ENCODE measurements at regions not wholly inside any gene's neighbourhood (a gene's known extent, or its start where the extent isn't known, plus 50 kb on each side); places are given as distances from the start of the nearest gene placed in this dataset.

- H3K27me3 ChIP-seq (ENCODE audit: insufficient read depth, low read length, poor library complexity), result no peaks in the 10 kb centered on the region
- H3K27ac ChIP-seq (ENCODE audit: low read length), result no peak overlapping the region
- no peaks in the 10 kb centered on the region for H3K9me3 ChIP-seq (ENCODE audit: insufficient read depth, low read length, severe bottlenecking)
These were observed 937.4 kb upstream of the TMPRSS15 start for GRCh38 chr21:19340954-19341353.

GRCh38 chr21:19343711-19344110, 940.1 kb upstream of the TMPRSS15 start:
- H3K9ac ChIP-seq (ENCODE audit: low read depth, low read length), result no peak overlapping the region
- no peak overlapping the region for H3K27ac ChIP-seq (ENCODE audit: low read length)
- no peaks in the 10 kb centered on the region for H3K9me3 ChIP-seq (ENCODE audit: insufficient read depth, low read length, severe bottlenecking)
- no peak overlapping the region for H3K4me3 ChIP-seq (ENCODE audit: low read depth in 1 of 2, low read length in 2 of 2)
- no peaks in the 10 kb centered on the region for H3K79me2 ChIP-seq (ENCODE audit: insufficient read depth, low read length)
- no peak overlapping the region for H3K4me2 ChIP-seq (ENCODE audit: insufficient read depth, low read length)
- no peaks in the 10 kb centered on the region for H3K4me1 ChIP-seq (ENCODE audit: insufficient read depth, low read length)
- ATAC-seq (ENCODE audit: insufficient read depth, low read depth) (no peak), DNase-seq (no peak)
- H3K36me3 ChIP-seq (ENCODE audit: insufficient read depth, low read length), result no peaks in the 10 kb centered on the region
- no peaks in the 10 kb centered on the region for H4K20me1 ChIP-seq (ENCODE audit: insufficient read depth, low read length)
- no peak overlapping the region for H2AFZ ChIP-seq (ENCODE audit: low read depth, low read length)
- H3K27me3 ChIP-seq (ENCODE audit: insufficient read depth, low read length, poor library complexity), result no peaks in the 10 kb centered on the region
- no peak for TF ChIP-seq EZH2 (IDR thresholded peaks at IDR 0.05; ENCODE audit: borderline replicate concordance, low read depth, low read length, severe bottlenecking)
- no peak for TF ChIP-seq CTCF (IDR thresholded peaks at IDR 0.05; ENCODE audit: borderline replicate concordance, extremely low read depth, low read length, poor library complexity, severe bottlenecking)

More at GRCh38 chr21:19340954-19341353, 937.4 kb upstream of the TMPRSS15 start:
- Histone ChIP-seq H3K36me3 (ENCODE audit: insufficient read depth, low read length) (no peaks in the 10 kb centered on the region), H3K4me1 (ENCODE audit: insufficient read depth, low read length) (no peaks in the 10 kb centered on the region), H3K4me2 (ENCODE audit: insufficient read depth, low read length) (no peak overlapping the region), H3K9ac (ENCODE audit: low read depth, low read length) (no peak overlapping the region), H3K4me3 (ENCODE audit: low read depth in 1 of 2, low read length in 2 of 2) (no peak overlapping the region), H2AFZ (ENCODE audit: low read depth, low read length) (no peak overlapping the region), H3K79me2 (ENCODE audit: insufficient read depth, low read length) (no peaks in the 10 kb centered on the region), H4K20me1 (ENCODE audit: insufficient read depth, low read length) (no peaks in the 10 kb centered on the region)
- DNase-seq (no peak), ATAC-seq (ENCODE audit: insufficient read depth, low read depth) (no peak)
- TF ChIP-seq EZH2 (IDR thresholded peaks at IDR 0.05; ENCODE audit: borderline replicate concordance, low read depth, low read length, severe bottlenecking), result no peak
- TF ChIP-seq CTCF (IDR thresholded peaks at IDR 0.05; ENCODE audit: borderline replicate concordance, extremely low read depth, low read length, poor library complexity, severe bottlenecking), result no peak

- Histone ChIP-seq H3K9ac (ENCODE audit: low read depth, low read length) (no peak overlapping the region), H3K79me2 (ENCODE audit: insufficient read depth, low read length) (no peaks in the 10 kb centered on the region), H3K9me3 (ENCODE audit: insufficient read depth, low read length, severe bottlenecking) (no peaks in the 10 kb centered on the region), H4K20me1 (ENCODE audit: insufficient read depth, low read length) (no peaks in the 10 kb centered on the region), H2AFZ (ENCODE audit: low read depth, low read length) (no peak overlapping the region), H3K27ac (ENCODE audit: low read length) (no peak overlapping the region), H3K4me2 (ENCODE audit: insufficient read depth, low read length) (no peak overlapping the region), H3K4me3 (ENCODE audit: low read depth in 1 of 2, low read length in 2 of 2) (no peak overlapping the region), H3K4me1 (ENCODE audit: insufficient read depth, low read length) (no peaks in the 10 kb centered on the region), H3K27me3 (ENCODE audit: insufficient read depth, low read length, poor library complexity) (no peaks in the 10 kb centered on the region), H3K36me3 (ENCODE audit: insufficient read depth, low read length) (no peaks in the 10 kb centered on the region)
- no peak for DNase-seq
- TF ChIP-seq CTCF (IDR thresholded peaks at IDR 0.05; ENCODE audit: borderline replicate concordance, extremely low read depth, low read length, poor library complexity, severe bottlenecking) (no peak), EZH2 (IDR thresholded peaks at IDR 0.05; ENCODE audit: borderline replicate concordance, low read depth, low read length, severe bottlenecking) (no peak)
- no peak for ATAC-seq (ENCODE audit: insufficient read depth, low read depth)
These were observed 946.7 kb upstream of the TMPRSS15 start for GRCh38 chr21:19350286-19350685.

- Histone ChIP-seq H3K27ac (ENCODE audit: low read length) (no peak overlapping the region), H3K4me2 (ENCODE audit: insufficient read depth, low read length) (no peak overlapping the region), H3K36me3 (ENCODE audit: insufficient read depth, low read length) (no peaks in the 10 kb centered on the region), H4K20me1 (ENCODE audit: insufficient read depth, low read length) (no peaks in the 10 kb centered on the region), H3K79me2 (ENCODE audit: insufficient read depth, low read length) (no peaks in the 10 kb centered on the region), H3K9me3 (ENCODE audit: insufficient read depth, low read length, severe bottlenecking) (no peaks in the 10 kb centered on the region), H3K4me1 (ENCODE audit: insufficient read depth, low read length) (no peaks in the 10 kb centered on the region), H3K4me3 (ENCODE audit: low read depth in 1 of 2, low read length in 2 of 2) (no peak overlapping the region), H2AFZ (ENCODE audit: low read depth, low read length) (no peak overlapping the region), H3K9ac (ENCODE audit: low read depth, low read length) (no peak overlapping the region), H3K27me3 (ENCODE audit: insufficient read depth, low read length, poor library complexity) (no peaks in the 10 kb centered on the region)
- DNase-seq (no peak), ATAC-seq (ENCODE audit: insufficient read depth, low read depth) (no peak)
- TF ChIP-seq CTCF (IDR thresholded peaks at IDR 0.05; ENCODE audit: borderline replicate concordance, extremely low read depth, low read length, poor library complexity, severe bottlenecking) (no peak), EZH2 (IDR thresholded peaks at IDR 0.05; ENCODE audit: borderline replicate concordance, low read depth, low read length, severe bottlenecking) (no peak)
These were observed 949.7 kb upstream of the TMPRSS15 start for GRCh38 chr21:19353256-19353655.

All from DND-41 (cell line).